K562 (cell line): ENCODE measurements at regions not wholly inside any gene's neighbourhood (a gene's known extent, or its start where the extent isn't known, plus 50 kb on each side); places are given as distances from the start of the nearest gene placed in this dataset.

Experiments
- ATAC-seq: fragments of 200-7000 bp; cut with Tn5 transposase; 3 replicates; pipeline ENCODE4 v1.9.1; 2020; ENCODE audit warnings: moderate library complexity
- BruUV-seq: library from RNA; stranded (reverse); fragments of 400-500 nt; replicated peaks from 2 replicates; lab custom pipeline; 2021; lab: Mats Ljungman, UMichigan
- CTCF ChIA-PET: fragments of 300-600 bp; formaldehyde crosslinking; extraction: SDS; loops from one replicate; lab custom pipeline; 2021; ENCODE audit warnings: low intra/inter-chr PET ratio; lab: Yijun Ruan, JAX
- POLR2A ChIA-PET: fragments of 300-600, 350-650 bp; sonication (Branson Sonifier 250); formaldehyde crosslinking; extraction: SDS; loops from one replicate; lab custom pipeline; 2021; ENCODE audit warnings: antibody characterized with exemption, inconsistent platforms; lab: Yijun Ruan, JAX
- DNase-seq, 4 experiments: peaks; one replicate each; pipeline versions ENCODE4 v3.0.0 to v3.0.0-alpha.2; 2011 to 2018; ENCODE audit warnings: low spot score in 3 of 4, mixed read lengths in 3 of 4; ENCODE audit errors: extremely low read depth in 1 of 4
- FAIRE-seq: peaks from 2 replicates; lab custom pipeline; 2011; peaks lifted over from hg19 to GRCh38; lab: Jason Lieb, UNC
- H2AFZ ChIP-seq: 2 replicates; pipeline ENCODE4 v1.6.0; 2011; ENCODE audit warnings: low read depth, low read length, control low read depth, inconsistent platforms
- H3K27ac ChIP-seq: fragments of 200-600 bp; 3 replicates; pipeline ENCODE4 v1.8.0; 2011; ENCODE audit warnings: low read depth, mild to moderate bottlenecking, control low read depth, inconsistent platforms, low read length, moderate library complexity, mixed read lengths; ENCODE audit errors: extremely low read depth
- H3K27me3 ChIP-seq, 2 experiments: fragments of 300-600 bp in 1 of 2; 2 replicates in 1 of 2; 3 replicates in 1 of 2; pipeline versions ENCODE4 v1.6.0 to v1.8.0; 2011; ENCODE audit warnings: inconsistent platforms in 2 of 2, low read length in 2 of 2, mild to moderate bottlenecking in 1 of 2, mixed read lengths in 1 of 2, moderate library complexity in 1 of 2; ENCODE audit not compliant: control insufficient read depth in 2 of 2, insufficient read depth in 2 of 2
- H3K36me3 ChIP-seq: fragments of 300-600 bp; 3 replicates; pipeline ENCODE4 v1.8.0; 2011; ENCODE audit warnings: mild to moderate bottlenecking, low read length, inconsistent platforms; ENCODE audit not compliant: control insufficient read depth, insufficient read depth
- H3K4me1 ChIP-seq, 2 experiments: fragments of 200-600 bp in 1 of 2; replicated peaks in 1 of 2; 2 replicates in 1 of 2; 3 replicates in 1 of 2; pipeline versions ENCODE4 v1.5.1 to v1.8.0; 2011; ENCODE audit warnings: inconsistent platforms in 2 of 2, low read length in 2 of 2, mild to moderate bottlenecking in 1 of 2, mixed read lengths in 1 of 2, moderate library complexity in 1 of 2; ENCODE audit not compliant: control insufficient read depth in 2 of 2, insufficient read depth in 2 of 2
- H3K4me2 ChIP-seq: 2 replicates; pipeline ENCODE4 v1.6.1; 2011; ENCODE audit warnings: low read length, control low read depth, inconsistent platforms, mixed read lengths; ENCODE audit not compliant: insufficient read depth
- H3K4me3 ChIP-seq: fragments of 200-600 bp; sonication (generic), shearing (Covaris generic); 2 replicates; pipeline ENCODE4 v1.5.1; 2016; ENCODE audit warnings: control low read depth, inconsistent platforms
- H3K79me2 ChIP-seq: fragments of 200-600 bp; 3 replicates; pipeline ENCODE4 v1.8.0; 2011; ENCODE audit warnings: low read length, inconsistent platforms; ENCODE audit not compliant: control insufficient read depth, insufficient read depth
- H3K9ac ChIP-seq, 2 experiments: 2 replicates each; pipeline versions ENCODE4 v1.6.0 to v1.6.1; 2011; ENCODE audit warnings: low read depth in 2 of 2, low read length in 2 of 2, control low read depth in 1 of 2, inconsistent platforms in 1 of 2, mild to moderate bottlenecking in 1 of 2, mixed read lengths in 1 of 2; ENCODE audit not compliant: insufficient read depth in 1 of 2
- H3K9me1 ChIP-seq: one replicate; pipeline ENCODE4 v1.6.0; 2011; ENCODE audit warnings: inconsistent platforms, mild to moderate bottlenecking, low read length, moderate library complexity; ENCODE audit not compliant: control insufficient read depth, insufficient read depth
- H3K9me3 ChIP-seq: replicated peaks from 2 replicates; pipeline ENCODE4 v1.5.1; 2011; ENCODE audit warnings: low read depth, low read length, inconsistent platforms; ENCODE audit not compliant: control insufficient read depth, insufficient read depth
- H4K20me1 ChIP-seq: replicated peaks from 2 replicates; pipeline ENCODE4 v1.6.1; 2011; ENCODE audit warnings: low read length, inconsistent platforms, mixed read lengths; ENCODE audit not compliant: control insufficient read depth, insufficient read depth
- ASH1L ChIP-seq: fragments of 450-650 bp; IDR thresholded peaks from 2 replicates; pipeline ENCODE4 v1.6.1; 2018; ENCODE audit warnings: borderline replicate concordance, mild to moderate bottlenecking, low read depth; ENCODE audit not compliant: partially characterized antibody
- DDX20 ChIP-seq: fragments of 450-650 bp; IDR thresholded peaks from 2 replicates; pipeline ENCODE4 v1.6.1; 2016; ENCODE audit warnings: missing genetic modification characterization, low read depth, mild to moderate bottlenecking, missing compliant biosample characterization, moderate library complexity
- DIDO1 ChIP-seq: fragments of 450-650 bp; IDR thresholded peaks from 2 replicates; pipeline ENCODE4 v1.6.1; 2016; ENCODE audit warnings: low read depth, missing biosample characterization, missing genetic modification characterization
- GABPB1 ChIP-seq: sonication (generic); formaldehyde crosslinking; IDR thresholded peaks from 2 replicates; pipeline ENCODE4 v1.8.0; 2022; ENCODE audit warnings: mild to moderate bottlenecking, missing genetic modification reagents
- SMARCB1 ChIP-seq: IDR thresholded peaks from 2 replicates; pipeline ENCODE4 v1.6.1; 2011; ENCODE audit warnings: improper control_type of control experiment, low read depth; ENCODE audit not compliant: insufficient read length
- ZNF146 ChIP-seq: IDR thresholded peaks from one replicate; pipeline ENCODE4 v1.6.1; 2018; ENCODE audit warnings: missing compliant biosample characterization; ENCODE audit not compliant: unreplicated experiment
- ZNF197 ChIP-seq: fragments of 200-800 bp; sonication (Bioruptor generic); IDR thresholded peaks from 2 replicates; pipeline ENCODE4 v1.6.1; 2016; ENCODE audit warnings: low read depth, missing genetic modification characterization, missing compliant biosample characterization
- WGBS: fragments of 100-300 bp; shearing (Covaris generic); methylation state at CpG from one replicate; pipeline ENCODE4 v1.1.6; 2016; ENCODE audit warnings: low coverage, mixed read lengths; ENCODE audit not compliant: insufficient coverage; ENCODE audit errors: missing lambda C conversion rate; 5-methylcytosine and 5-hydroxymethylcytosine counted together
- in situ Hi-C: fragments of 300-500 bp; cut with MboI; formaldehyde crosslinking; loops from 4 replicates; pipeline ENCODE4 v1.15.0; 2018; ENCODE audit warnings: inconsistent platforms, mixed read lengths
- intact Hi-C: fragments of 100-400 bp; cut with micrococcal nuclease; formaldehyde crosslinking; loops from 2 replicates; pipeline ENCODE4 v1.14.2; 2022
- TF ChIP-seq, protein P1 (sequence below): fragments of 250-450 bp; sonication (Bioruptor Pico); IDR thresholded peaks from 2 replicates; pipeline ENCODE4 v1.9.0; 2021; ENCODE audit warnings: mild to moderate bottlenecking, inconsistent platforms

DNA sequence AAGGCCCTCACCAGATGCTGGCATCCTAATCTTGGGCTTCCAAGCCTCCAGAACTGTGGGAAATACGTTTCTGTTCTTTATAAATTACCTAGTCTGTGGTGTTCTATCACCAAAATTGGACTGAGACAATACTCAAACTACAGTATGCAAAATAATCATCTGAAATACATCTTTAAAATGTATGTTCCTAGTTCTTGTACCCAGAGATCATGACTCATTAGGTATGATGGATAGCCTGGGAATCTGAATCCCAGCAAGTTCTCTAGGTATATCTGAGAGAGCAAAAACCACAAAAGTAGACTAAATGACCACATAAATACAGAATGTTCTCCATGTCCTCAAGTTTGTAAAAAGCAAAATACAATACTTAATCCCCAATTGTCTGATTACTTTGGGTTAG, 166.3 kb downstream of the YIPF5 start:
- no peaks in the 10 kb centered on the region for H4K20me1 ChIP-seq
- H3K9ac ChIP-seq, result no peak overlapping the region
- DNase-seq (no peak), ATAC-seq (no peak), FAIRE-seq (no peak)
- H3K27me3 ChIP-seq, result no peaks in the 10 kb centered on the region
- no peaks in the 10 kb centered on the region for H3K79me2 ChIP-seq
- H3K27ac ChIP-seq, result no peak overlapping the region
- ChIA-PET CTCF (no interaction called here), POLR2A (no interaction called here)
- WGBS, result 0% methylated on average over 1 of the region's 1 CpG
- no peak overlapping the region for H2AFZ ChIP-seq
- no peaks in the 10 kb centered on the region for H3K4me1 ChIP-seq
- H3K4me2 ChIP-seq, result no peak overlapping the region
- H3K9me1 ChIP-seq, result no peaks in the 10 kb centered on the region
- no TSS peak for BruUV-seq
- in situ Hi-C loops (no loop called here), intact Hi-C loops (no loop called here)
- no peaks in the 10 kb centered on the region for H3K9me3 ChIP-seq
- no peaks in the 10 kb centered on the region for H3K36me3 ChIP-seq
- TF ChIP-seq ZNF146, result no peak
- TF ChIP-seq ASH1L, result no peak
- TF ChIP-seq ZNF197 (CRISPR knock-in tag), result no peak
- TF ChIP-seq DIDO1 (tag), result no peak
- TF ChIP-seq SMARCB1, result no peak
- no peak for TF ChIP-seq DDX20 (tag)
- no peak for TF ChIP-seq GABPB1 (CRISPR knock-in tag)
- TF ChIP-seq, protein P1, sequence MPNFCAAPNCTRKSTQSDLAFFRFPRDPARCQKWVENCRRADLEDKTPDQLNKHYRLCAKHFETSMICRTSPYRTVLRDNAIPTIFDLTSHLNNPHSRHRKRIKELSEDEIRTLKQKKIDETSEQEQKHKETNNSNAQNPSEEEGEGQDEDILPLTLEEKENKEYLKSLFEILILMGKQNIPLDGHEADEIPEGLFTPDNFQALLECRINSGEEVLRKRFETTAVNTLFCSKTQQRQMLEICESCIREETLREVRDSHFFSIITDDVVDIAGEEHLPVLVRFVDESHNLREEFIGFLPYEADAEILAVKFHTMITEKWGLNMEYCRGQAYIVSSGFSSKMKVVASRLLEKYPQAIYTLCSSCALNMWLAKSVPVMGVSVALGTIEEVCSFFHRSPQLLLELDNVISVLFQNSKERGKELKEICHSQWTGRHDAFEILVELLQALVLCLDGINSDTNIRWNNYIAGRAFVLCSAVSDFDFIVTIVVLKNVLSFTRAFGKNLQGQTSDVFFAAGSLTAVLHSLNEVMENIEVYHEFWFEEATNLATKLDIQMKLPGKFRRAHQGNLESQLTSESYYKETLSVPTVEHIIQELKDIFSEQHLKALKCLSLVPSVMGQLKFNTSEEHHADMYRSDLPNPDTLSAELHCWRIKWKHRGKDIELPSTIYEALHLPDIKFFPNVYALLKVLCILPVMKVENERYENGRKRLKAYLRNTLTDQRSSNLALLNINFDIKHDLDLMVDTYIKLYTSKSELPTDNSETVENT (CRISPR knock-in tag), result no peak
- no peak overlapping the region for H3K4me3 ChIP-seq
